GM18858 (cell line): ENCODE measurements at regions not wholly inside any gene's neighbourhood (a gene's known extent, or its start where the extent isn't known, plus 50 kb on each side); places are given as distances from the start of the nearest gene placed in this dataset.

Experiments used
- ATAC-seq: cut with Tn5 transposase; IDR thresholded peaks from one replicate; pipeline ENCODE4 v1.9.1; 2021; ENCODE audit not compliant: unreplicated experiment

GRCh38 chr17:12522336-12522735 is 143.4 kb upstream of the MYOCD start:
- ATAC-seq, result no peak

- ATAC-seq, result no peak
Observed at GRCh38 chr17:12522743-12523183, 142.9 kb upstream of the MYOCD start.

- no peak for ATAC-seq
Observed at GRCh38 chr17:12523244-12523643, 142.4 kb upstream of the MYOCD start.

- no peak for ATAC-seq
Observed at GRCh38 chr17:12528036-12528435, 137.7 kb upstream of the MYOCD start.

GRCh38 chr17:12530161-12530560 is 135.5 kb upstream of the MYOCD start:
- no peak for ATAC-seq

- ATAC-seq, result no peak
Observed at GRCh38 chr17:12536021-12536420, 129.7 kb upstream of the MYOCD start.

GRCh38 chr17:12536472-12536871 is 129.2 kb upstream of the MYOCD start:
- no peak for ATAC-seq

GRCh38 chr17:12537436-12537835 is 128.3 kb upstream of the MYOCD start:
- no peak for ATAC-seq

- ATAC-seq, result no peak
Observed at GRCh38 chr17:12538003-12538402, 127.7 kb upstream of the MYOCD start.

GRCh38 chr17:12545877-12546513 is 119.7 kb upstream of the MYOCD start:
- ATAC-seq, result no peak

GRCh38 chr17:12546983-12547382 is 118.7 kb upstream of the MYOCD start:
- ATAC-seq, result no peak

- no peak for ATAC-seq
Observed at GRCh38 chr17:12547831-12548230, 117.9 kb upstream of the MYOCD start.

GRCh38 chr17:12548558-12548957 is 117.1 kb upstream of the MYOCD start:
- ATAC-seq, result no peak

- no peak for ATAC-seq
Observed at GRCh38 chr17:12549499-12550041, 116.1 kb upstream of the MYOCD start.

GRCh38 chr17:12553625-12554024 is 112.1 kb upstream of the MYOCD start:
- no peak for ATAC-seq

- no peak for ATAC-seq
Observed at GRCh38 chr17:12554251-12554650, 111.4 kb upstream of the MYOCD start.

- no peak for ATAC-seq
Observed at GRCh38 chr17:12566291-12566690, 99.4 kb upstream of the MYOCD start.

GRCh38 chr17:12567077-12568053 is 98.3 kb upstream of the MYOCD start:
- no peak for ATAC-seq

- no peak for ATAC-seq
Observed at GRCh38 chr17:12568358-12569251, 97.1 kb upstream of the MYOCD start.

- no peak for ATAC-seq
Observed at GRCh38 chr17:12571606-12572005, 94.1 kb upstream of the MYOCD start.

GRCh38 chr17:12574525-12574924 is 91.2 kb upstream of the MYOCD start:
- ATAC-seq, result no peak
